GM12891 (cell line): ENCODE measurements at regions not wholly inside any gene's neighbourhood (a gene's known extent, or its start where the extent isn't known, plus 50 kb on each side); places are given as distances from the start of the nearest gene placed in this dataset.

ENCODE experiments used
- POLR2A ChIP-seq: IDR thresholded peaks from 2 replicates; pipeline ENCODE4 v1.6.1; 2011; ENCODE audit warnings: low read depth, low read length, control low read depth
- POLR2AphosphoS5 ChIP-seq: IDR thresholded peaks from 2 replicates; pipeline ENCODE4 v1.6.1; 2011; ENCODE audit warnings: low read depth, low read length, control low read depth
- POU2F2 ChIP-seq: IDR thresholded peaks from 2 replicates; pipeline ENCODE4 v1.6.1; 2011; ENCODE audit warnings: low read depth, mild to moderate bottlenecking, control low read depth, low read length, moderate library complexity
- SPI1 ChIP-seq: IDR thresholded peaks from 2 replicates; pipeline ENCODE4 v1.6.1; 2011; ENCODE audit warnings: low read depth, low read length, control low read depth
- TAF1 ChIP-seq: IDR thresholded peaks from 2 replicates; pipeline ENCODE4 v1.6.1; 2011; ENCODE audit warnings: low read depth, low read length, control low read depth

- TF ChIP-seq POLR2A, result no peak
- no peak for TF ChIP-seq POLR2AphosphoS5
- TF ChIP-seq SPI1, result no peak
- TF ChIP-seq TAF1, result no peak
- TF ChIP-seq POU2F2, result no peak
These were observed 202.7 kb upstream of the FAR2 start for GRCh38 chr12:28946361-28946760.
